GM18505 (cell line): ENCODE measurements at regions not wholly inside any gene's neighbourhood (a gene's known extent, or its start where the extent isn't known, plus 50 kb on each side); places are given as distances from the start of the nearest gene placed in this dataset.

Experiments used
- ATAC-seq: cut with Tn5 transposase; IDR thresholded peaks from one replicate; pipeline ENCODE4 v1.9.1; 2021; ENCODE audit not compliant: unreplicated experiment
- POLR2A ChIP-seq: IDR thresholded peaks from 4 replicates; pipeline ENCODE4 v1.6.1; 2011; ENCODE audit warnings: borderline replicate concordance; ENCODE audit not compliant: insufficient read depth, insufficient read length; ENCODE audit errors: extremely low read depth

DNA sequence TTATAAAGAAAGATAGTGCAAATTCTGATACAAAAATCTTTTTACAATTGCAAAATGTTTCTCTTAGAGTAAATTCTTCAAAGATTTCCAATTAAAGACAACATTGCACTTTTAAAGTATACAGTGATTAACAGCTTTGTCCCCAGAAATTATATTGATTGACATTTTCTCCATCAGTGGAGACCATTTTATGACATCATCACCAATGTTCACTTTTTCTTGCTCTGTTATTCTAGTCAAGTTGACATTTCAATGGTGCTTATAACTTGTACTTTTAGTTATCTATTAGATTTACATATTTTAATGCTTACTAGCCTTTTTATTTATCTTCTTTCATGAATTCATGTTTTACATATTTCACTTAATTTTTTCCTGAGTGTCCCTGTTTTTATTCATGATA is 524.8 kb downstream of the HAO1 start:
- TF ChIP-seq POLR2A: no peak
- no peak for ATAC-seq

DNA sequence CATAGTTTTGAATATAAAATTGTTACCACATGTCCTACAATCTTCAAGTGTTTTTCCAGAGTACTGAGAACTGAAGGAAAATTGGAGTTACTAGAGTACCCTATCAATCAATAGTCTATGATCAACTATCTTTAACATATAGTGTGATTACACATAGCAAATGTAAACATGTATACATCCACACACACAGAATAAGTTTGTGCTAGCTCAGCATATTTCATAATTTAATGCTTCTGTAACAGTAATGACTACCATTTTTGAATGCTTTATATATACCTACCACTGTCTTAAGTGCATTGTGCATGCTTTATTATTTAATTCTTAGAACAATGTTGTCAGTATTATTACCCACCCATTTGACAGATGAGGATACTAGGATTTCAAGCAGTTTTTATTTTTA is 523.9 kb downstream of the HAO1 start:
- TF ChIP-seq POLR2A: no peak
- ATAC-seq: no peak

DNA sequence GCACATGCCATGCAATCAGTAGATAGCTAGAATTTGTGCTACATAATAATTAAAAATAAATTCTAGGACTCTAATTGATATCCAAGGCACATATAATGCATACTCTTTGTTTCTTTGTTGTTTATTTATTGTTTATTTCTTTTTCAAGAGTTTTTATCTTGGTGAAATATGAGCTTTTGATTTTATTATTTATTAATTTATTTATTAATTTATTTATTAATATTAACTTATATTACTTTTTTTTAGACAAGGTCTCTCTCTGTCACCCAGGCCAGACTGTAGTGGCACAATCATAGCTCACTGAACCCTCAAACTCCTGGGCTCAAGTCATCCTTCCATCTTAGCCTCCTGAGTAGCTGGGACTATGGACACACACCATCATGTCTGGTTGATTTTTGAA is 519.9 kb downstream of the HAO1 start:
- TF ChIP-seq POLR2A: no peak
- no peak for ATAC-seq

DNA sequence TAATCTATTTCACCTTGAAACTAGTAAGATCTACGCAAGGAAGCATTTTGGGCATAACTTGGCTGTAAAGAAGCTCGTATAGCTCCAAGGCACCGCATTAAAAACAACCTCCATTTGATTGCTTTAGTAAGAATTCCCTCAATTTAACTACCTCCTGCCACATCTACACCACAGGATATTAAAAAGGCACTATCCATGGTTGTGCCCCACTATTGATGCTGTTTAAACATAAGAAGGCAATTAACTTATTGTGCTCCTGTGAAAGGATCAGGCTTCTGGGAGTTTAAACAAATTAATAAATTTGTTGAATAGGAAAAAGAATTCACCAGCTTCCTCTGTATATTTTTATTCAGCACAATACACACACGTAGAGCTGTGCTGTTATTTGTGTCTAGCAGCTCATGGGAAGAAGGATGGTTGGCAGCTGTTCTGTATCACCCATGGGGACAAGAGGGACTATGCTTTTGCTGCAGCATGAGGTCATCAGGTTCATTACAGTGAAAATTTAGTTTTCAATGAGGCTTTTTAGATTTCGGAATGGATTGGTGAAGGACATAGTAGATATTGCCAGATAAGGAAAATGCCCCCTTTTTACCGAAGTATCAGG is 513.3 kb downstream of the HAO1 start:
- ATAC-seq: no peak
- no peak for TF ChIP-seq POLR2A

DNA sequence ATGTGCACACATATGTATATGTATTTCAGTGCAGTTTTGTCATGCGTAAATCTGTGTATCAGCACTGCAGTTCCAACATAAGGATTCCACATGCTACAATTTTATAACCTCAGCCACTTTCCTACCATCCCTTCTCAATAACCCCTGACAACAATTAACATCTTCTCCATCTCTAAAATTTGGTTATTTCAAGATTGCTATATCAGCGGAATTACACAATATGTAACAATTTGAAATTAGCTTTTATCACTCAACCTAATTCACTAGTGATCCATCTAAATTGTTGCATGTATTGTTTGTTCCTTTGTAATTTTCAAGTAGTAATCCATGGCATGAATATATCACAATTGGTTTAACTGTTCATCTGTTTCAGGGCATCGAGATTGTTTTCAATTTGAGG is 511.3 kb downstream of the HAO1 start:
- no peak for ATAC-seq
- no peak for TF ChIP-seq POLR2A

DNA sequence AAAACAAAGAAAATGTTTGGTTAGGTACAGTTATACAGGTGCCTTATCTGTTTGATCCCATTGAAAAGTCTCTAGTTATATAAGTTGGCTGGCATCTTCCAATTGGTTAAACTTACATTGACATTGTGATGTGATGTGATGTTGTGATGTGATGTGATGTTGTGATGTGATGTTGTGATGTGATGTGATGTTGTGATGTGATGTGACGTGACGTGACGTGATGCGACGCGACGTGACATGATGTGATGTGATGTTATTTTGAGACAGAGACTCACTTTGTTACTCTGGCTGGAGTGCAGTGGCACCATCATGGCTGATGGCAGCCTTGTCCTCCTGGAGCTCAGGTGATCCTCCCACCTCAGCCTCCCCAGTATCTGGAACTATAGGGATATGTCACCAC is 507.6 kb downstream of the HAO1 start:
- ATAC-seq: no peak
- TF ChIP-seq POLR2A: no peak

DNA sequence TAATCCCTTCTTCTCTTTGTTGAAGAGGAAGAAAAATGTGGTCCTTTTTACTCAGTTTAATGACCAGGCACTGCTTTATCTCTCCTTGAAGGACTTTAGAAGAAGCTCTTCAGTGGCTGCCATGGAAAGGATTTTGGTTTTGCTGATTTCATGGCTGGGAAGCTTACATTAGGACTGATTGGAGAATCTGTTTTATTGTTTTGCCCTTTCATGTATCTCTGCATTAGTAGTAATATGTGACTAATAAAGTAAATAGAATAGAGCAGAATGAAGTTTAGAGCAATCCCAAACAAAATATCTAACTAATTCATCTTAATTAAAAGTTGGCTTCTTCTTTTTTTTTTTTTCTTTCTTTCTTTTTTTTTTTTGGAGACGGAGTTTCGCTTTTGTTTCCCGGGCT is 502.9 kb downstream of the HAO1 start:
- ATAC-seq: no peak
- TF ChIP-seq POLR2A: no peak

DNA sequence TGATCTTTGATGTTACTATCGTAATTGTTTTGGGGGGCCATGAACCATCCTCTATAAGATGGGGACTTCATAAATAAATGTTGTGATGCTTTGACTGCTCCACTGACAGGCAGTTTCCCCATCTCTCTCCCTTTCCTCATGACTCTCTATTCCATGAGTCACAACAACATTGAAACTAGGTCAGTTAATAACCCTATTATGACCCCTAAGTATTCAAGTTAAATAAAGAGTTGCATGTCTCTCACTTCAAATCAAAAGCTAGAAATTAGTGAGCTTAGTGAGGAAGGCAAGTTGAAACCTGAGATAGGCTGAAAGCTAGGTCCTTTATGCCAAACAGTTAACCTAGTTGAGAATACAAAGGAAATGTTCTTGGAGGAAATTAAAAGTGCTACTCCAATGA is 491.0 kb downstream of the HAO1 start:
- ATAC-seq: no peak
- no peak for TF ChIP-seq POLR2A

DNA sequence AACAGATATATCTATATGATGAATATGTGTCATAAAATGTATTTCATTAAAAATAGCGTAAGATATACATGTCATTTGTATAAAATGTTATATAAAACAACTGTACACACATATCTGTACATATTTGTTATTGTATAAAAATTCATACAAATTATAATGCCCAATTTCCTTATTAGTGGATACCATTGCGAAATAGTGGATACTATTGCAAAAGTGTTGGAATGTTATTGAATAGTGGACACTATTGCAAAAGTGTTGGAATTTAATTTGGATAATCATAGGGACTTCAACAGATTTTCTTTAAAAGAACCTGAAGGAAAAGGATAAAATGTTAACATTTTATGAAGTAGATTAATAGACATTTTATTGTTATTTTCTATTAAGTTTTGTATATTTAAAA is 487.4 kb downstream of the HAO1 start:
- no peak for ATAC-seq

DNA sequence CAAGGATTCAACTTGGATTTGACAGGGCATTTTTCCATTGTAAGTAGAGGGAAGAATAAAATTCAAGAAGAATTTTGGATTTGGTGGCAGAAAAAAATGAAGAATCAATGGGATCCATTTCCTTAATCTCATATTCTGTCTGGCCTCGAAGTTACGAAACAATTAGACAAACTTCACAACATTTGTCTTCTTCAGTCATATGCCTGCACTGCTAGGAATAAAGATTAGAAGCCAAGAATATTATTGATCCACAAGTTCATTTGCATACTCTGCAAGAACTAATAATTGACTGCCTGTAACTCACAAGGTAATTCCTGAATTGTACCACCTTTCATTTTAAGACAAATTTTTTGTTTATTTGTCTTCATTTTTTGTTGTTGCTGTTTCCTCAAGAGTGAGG is 486.2 kb downstream of the HAO1 start:
- no peak for TF ChIP-seq POLR2A

More for the DNA sequence above, 487.4 kb downstream of the HAO1 start:
- no peak for TF ChIP-seq POLR2A

DNA sequence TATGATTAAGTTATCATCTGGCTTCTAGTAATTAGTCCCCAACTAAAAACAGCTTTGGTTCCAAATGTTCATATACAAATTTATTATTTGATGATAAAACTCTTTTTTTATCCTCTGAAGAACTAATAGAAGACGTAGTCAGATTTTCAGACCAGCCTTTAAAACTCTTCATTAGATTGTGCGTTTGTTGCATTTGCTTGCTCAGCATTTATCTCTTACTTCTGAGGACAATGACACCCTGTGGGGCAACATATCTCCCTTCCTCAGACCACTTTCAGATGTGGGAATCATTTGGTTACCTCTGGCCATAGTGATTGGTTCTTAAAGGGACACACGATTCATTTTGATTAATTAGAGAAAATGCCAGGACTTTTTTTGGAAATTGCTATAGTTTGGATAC is 481.8 kb downstream of the HAO1 start:
- no peak for TF ChIP-seq POLR2A
- ATAC-seq: no peak

More for the DNA sequence above, 486.2 kb downstream of the HAO1 start:
- ATAC-seq: no peak

DNA sequence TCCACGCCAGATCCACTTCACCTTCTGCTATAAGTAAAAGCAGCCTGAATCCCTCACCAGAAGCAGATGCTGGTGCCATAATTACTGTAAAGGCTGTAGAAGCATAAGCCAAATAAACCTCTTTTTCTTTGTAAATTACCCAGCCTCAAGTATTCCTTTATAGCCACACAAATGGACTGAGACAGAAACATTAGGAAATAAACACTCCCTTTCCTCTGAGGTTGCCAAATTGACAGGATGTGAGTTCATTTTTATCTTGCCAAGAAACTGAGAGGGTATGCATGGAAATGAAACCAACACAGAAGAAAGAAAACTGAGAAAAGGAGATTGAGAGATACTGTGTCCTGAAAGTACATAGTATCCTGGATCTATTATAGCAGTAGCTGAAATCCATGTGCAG is 481.2 kb downstream of the HAO1 start:
- no peak for ATAC-seq
- no peak for TF ChIP-seq POLR2A

DNA sequence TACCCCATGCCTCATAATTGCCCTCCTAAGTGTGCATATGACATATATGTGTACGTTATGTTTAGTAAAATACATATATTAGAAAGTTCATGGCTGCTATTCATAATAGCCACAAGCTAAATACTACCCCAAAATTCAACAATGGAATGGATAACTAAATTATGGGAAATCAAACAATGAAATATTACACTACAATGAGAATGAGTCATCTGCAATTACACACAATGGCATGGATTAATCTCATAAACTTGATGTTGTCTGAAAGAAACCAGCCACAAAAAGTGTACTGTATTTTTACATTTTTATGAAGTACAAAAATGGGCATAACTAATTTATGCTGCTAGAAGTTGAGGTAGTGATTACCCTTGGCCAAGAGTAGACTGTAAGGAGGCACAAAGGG is 477.0 kb downstream of the HAO1 start:
- no peak for TF ChIP-seq POLR2A
- no peak for ATAC-seq

DNA sequence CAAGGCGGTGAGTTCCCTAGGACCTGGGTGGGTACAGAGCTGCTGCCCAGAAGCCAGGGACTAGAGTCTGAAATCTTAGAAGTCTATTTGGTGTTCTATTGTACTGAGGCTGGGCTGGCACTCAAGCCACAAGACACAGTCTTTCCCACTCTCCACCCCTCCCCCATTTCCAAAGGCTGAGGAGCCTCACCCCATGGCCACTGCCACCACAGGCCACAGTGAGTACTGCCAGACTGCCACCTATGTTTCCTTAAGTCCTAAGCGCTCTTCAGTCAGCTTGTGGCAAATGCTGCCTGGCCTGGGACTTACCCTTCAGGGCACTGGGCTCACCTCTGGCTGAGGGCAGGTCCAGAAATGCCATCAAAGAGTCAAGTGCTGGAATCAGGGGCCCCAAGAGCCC is 469.3 kb downstream of the HAO1 start:
- ATAC-seq: no peak
- no peak for TF ChIP-seq POLR2A

DNA sequence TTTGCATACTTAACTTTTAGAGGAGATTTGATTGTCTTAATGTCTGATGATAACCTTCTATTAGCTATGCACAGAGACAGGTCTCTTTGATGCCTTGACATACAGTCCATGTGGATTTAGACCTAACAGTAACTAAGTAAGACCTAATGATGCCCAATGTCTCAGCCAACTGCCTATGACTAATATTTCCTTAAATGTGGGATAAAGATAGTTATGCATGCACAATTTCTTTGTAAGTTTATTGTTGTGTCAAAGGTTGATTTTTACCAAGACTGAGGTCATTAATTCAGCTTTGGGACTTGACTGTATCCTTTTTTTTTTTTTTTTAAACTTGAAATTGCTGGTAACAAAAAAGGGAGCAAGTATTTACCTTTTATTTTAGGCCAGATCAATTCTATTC is 450.0 kb downstream of the HAO1 start:
- TF ChIP-seq POLR2A: no peak
- no peak for ATAC-seq
